Stimulated activated naive CD8-positive, alpha-beta T cell treated with anti-CD3 and anti-CD28 coated beads, Interleukin-15, Interleukin-2, amounts not matched to agents 100 U/mL and 50 U/mL, for 24 hours (primary cell): ENCODE measurements at regions not wholly inside any gene's neighbourhood (a gene's known extent, or its start where the extent isn't known, plus 50 kb on each side); places are given as distances from the start of the nearest gene placed in this dataset.

Experiments used
- ATAC-seq: fragments of 150-1000 bp; cut with Tn5 transposase; one replicate; pipeline ENCODE4 v1.10.0; 2021
- DNase-seq: peaks from one replicate; pipeline ENCODE4 v3.0.0; 2021

DNA sequence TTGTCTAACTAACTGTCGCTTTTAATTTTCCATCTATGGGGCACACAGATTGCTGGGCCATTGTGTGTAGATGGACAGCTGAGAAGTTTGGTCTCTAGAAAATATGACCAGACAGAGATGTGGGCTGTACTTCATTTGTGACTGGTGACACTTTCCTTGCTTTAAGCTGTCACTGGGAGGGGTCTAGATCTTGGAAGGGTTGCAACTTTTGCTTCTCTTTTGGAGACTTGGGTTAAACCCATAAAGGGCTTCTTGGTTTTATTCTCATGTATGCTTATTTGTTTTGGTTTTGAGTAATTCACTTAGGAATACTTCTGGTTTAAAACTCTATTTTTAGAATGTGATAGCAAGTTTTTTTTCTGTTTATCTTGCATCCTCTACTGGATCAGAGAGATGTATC lies 80.2 kb downstream of the ETS2 start:
- ATAC-seq (no peak), DNase-seq (no peak)

DNA sequence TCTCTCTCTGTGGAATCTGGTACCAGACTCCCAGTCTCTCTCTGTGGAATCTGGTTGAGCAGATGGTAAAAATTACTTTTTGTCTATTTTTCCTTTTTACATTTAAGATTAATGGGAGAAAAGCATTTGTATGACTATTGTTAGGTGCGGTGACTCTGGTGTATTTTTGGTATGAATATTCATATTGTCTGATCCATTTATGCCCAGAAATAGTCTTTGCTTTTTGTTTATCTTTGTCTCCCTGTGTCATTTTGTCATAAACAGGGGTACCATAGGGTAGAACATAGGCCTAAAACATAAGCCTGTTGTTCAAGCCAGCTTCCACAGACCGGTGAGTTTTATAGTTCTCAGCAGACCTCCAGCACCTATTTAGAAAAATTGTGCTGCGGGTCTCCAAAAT lies 78.7 kb downstream of the ETS2 start:
- ATAC-seq (no peak), DNase-seq (no peak)

- ATAC-seq, result no peak
- no peak for DNase-seq
Measured at GRCh38 chr21:38883142-38883541, 77.4 kb downstream of the ETS2 start.

- no peak for ATAC-seq
- no peak for DNase-seq
Measured at GRCh38 chr21:38881131-38881530, 75.4 kb downstream of the ETS2 start.

DNA sequence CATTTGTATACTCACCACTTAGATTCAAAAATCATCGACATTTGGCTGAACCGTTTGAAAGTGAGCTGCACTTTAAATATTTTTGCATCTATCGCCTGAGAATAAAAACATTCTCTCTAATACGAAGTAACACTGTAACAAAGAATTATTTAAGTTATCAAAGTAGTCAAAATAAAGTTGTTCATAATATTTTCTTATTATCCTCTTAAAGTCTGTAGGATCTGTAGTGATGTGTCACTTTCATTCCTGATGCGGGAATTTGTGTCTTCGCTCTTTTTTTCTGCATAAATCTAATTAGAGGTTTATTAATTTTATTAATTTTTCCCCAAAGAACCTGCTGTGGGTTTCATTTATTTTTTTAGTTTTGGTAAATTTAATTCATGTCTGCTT lies 74.8 kb downstream of the ETS2 start:
- ATAC-seq (no peak), DNase-seq (no peak)

GRCh38 chr21:38879912-38880576 lies 74.3 kb downstream of the ETS2 start:
- no peak for ATAC-seq
- no peak for DNase-seq

DNA sequence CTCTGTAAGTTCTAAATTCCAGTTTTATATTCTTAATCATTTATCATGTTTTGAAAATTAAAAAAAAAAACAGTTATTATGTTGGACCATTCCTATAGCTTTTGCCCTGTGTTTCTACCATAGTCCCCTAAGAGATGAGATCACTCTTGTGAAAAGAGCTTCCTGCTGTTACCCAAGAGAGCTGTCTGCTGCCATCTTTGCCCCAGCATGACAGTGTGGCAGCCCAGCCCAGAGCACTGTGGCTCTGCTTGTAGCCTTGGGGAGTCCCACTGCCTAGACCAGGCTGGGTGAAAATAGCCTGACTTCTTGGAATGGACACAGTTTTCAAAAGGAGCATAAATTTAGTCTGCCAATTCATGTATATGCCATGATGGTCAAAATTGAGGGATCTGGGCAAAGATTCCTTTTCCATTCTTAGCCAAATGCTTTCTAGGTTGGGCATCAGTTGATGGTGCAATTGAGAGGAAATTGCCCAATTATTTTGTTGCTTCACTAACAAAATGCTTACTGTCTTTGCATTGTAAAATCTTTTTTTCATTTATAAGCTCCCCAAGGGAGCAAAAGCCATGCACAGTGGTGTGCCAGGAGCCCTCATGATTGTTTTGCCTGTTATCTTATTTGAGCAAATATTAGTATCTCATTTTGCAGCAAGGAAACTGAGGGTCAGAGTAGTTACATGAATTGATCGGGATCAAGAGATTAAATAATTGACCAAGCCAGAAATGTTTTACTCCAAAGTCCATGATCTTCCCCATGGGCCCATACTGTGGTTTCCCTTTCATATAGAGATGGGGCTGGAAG lies 72.8 kb downstream of the ETS2 start:
- ATAC-seq, result no peak
- DNase-seq, result no peak

- ATAC-seq, result no peak
- no peak for DNase-seq
Measured at GRCh38 chr21:38875694-38876492, 70.2 kb downstream of the ETS2 start.
